Mucosa of descending colon (tissue), 3 donors: ENCODE measurements at regions not wholly inside any gene's neighbourhood (a gene's known extent, or its start where the extent isn't known, plus 50 kb on each side); places are given as distances from the start of the nearest gene placed in this dataset.

Experiments used
- ATAC-seq: fragments of 200-7000 bp; cut with Tn5 transposase; one replicate; pipeline ENCODE4 v1.9.1; 2020; ENCODE audit warnings: mild to moderate bottlenecking, moderate library complexity
- DNase-seq, 3 donors: peaks; one replicate each; pipeline ENCODE4 v3.0.0-alpha.2; 2020
- H3K36me3 ChIP-seq: fragments of 200-600 bp; one replicate; pipeline ENCODE4 v1.8.0; 2021; ENCODE audit warnings: low read depth, mild to moderate bottlenecking
- H3K4me1 ChIP-seq: fragments of 200-600 bp; one replicate; pipeline ENCODE4 v1.8.0; 2021; ENCODE audit warnings: low read depth, mild to moderate bottlenecking
- H3K4me3 ChIP-seq: fragments of 200-600 bp; one replicate; pipeline ENCODE4 v1.8.0; 2021; ENCODE audit warnings: mild to moderate bottlenecking
- H3K9me3 ChIP-seq: fragments of 200-600 bp; one replicate; pipeline ENCODE4 v1.8.0; 2021; ENCODE audit warnings: mild to moderate bottlenecking
- CTCF ChIP-seq: fragments of 200-600 bp; IDR thresholded peaks from one replicate; pipeline ENCODE4 v1.8.0; 2022; ENCODE audit warnings: antibody characterized with exemption, mild to moderate bottlenecking
- intact Hi-C, 2 donors: fragments of 100-400 bp; cut with DNase I in 1 of 2; cut with micrococcal nuclease in 1 of 2; formaldehyde crosslinking; loops; one replicate each; pipeline versions ENCODE4 v1.11.0 to v1.11.1; 2022; cut with DNase I, micrococcal nuclease
- donor health status: DM: no; HTN: no; CAD: no; lungs with moderate emphysema.
- donor health status: DM: no; HTN: no; CAD: no.
- donor health status: DM: no; HTN: yes; CAD: no.

GRCh38 chr3:171935261-171936123 lies 92.3 kb downstream of the TMEM212 start:
- intact Hi-C loops = no loop called here
- Histone ChIP-seq H3K9me3 (no peaks in the 10 kb centered on the region), H3K36me3 (no peaks in the 10 kb centered on the region), H3K4me1 (no peaks in the 10 kb centered on the region), H3K4me3 (no peak overlapping the region)
- no peak for DNase-seq
- TF ChIP-seq CTCF = no peak
- no peak for ATAC-seq

- Histone ChIP-seq H3K36me3 (no peaks in the 10 kb centered on the region), H3K4me1 (no peaks in the 10 kb centered on the region), H3K4me3 (no peak overlapping the region), H3K9me3 (no peaks in the 10 kb centered on the region)
- ATAC-seq (peak; percentile 90), DNase-seq (no peak)
- intact Hi-C loops = no loop called here
- TF ChIP-seq CTCF = no peak
Observed at GRCh38 chr3:171936191-171936841, 93.2 kb downstream of the TMEM212 start.

- no peak overlapping the region for H3K4me3 ChIP-seq
- no peaks in the 10 kb centered on the region for H3K9me3 ChIP-seq
- H3K36me3 ChIP-seq = no peaks in the 10 kb centered on the region
- TF ChIP-seq CTCF = no peak
- ATAC-seq (no peak), DNase-seq (no peak)
- intact Hi-C loops = no loop called here
- peaks cover 3% of the 10 kb centered on the region for H3K4me1 ChIP-seq
Observed at GRCh38 chr3:171939578-171939977, 96.4 kb downstream of the TMEM212 start.

- DNase-seq = no peak
- ATAC-seq = no peak
- intact Hi-C loops = no loop called here
- no peaks in the 10 kb centered on the region for H3K9me3 ChIP-seq
- no peak overlapping the region for H3K4me3 ChIP-seq
- TF ChIP-seq CTCF = no peak
- H3K4me1 ChIP-seq = peaks cover 5% of the 10 kb centered on the region
- no peaks in the 10 kb centered on the region for H3K36me3 ChIP-seq
Observed at GRCh38 chr3:171940151-171940649, 97.1 kb downstream of the TMEM212 start.

GRCh38 chr3:171943262-171944117 lies 95.9 kb upstream of the FNDC3B start:
- H3K36me3 ChIP-seq = no peaks in the 10 kb centered on the region
- ATAC-seq (peak; percentile 79), DNase-seq (no peak)
- no peaks in the 10 kb centered on the region for H3K9me3 ChIP-seq
- H3K4me1 ChIP-seq = peaks cover 5% of the 10 kb centered on the region
- no peak for TF ChIP-seq CTCF
- intact Hi-C loops = no loop called here
- H3K4me3 ChIP-seq = no peak overlapping the region
